NB4 (cell line): ENCODE measurements at regions not wholly inside any gene's neighbourhood (a gene's known extent, or its start where the extent isn't known, plus 50 kb on each side); places are given as distances from the start of the nearest gene placed in this dataset.

Experiments used
- POLR2A ChIP-seq: IDR thresholded peaks from 2 replicates; pipeline ENCODE4 v1.6.1; 2011; ENCODE audit warnings: mild to moderate bottlenecking; ENCODE audit not compliant: insufficient read length; ENCODE audit errors: extremely low read depth
- TF ChIP-seq, protein P1 (sequence below): IDR thresholded peaks from one replicate; pipeline ENCODE4 v1.5.1; 2012; ENCODE audit warnings: low read depth, low read length

GRCh38 chr10:28127881-28128280 lies 129.0 kb upstream of the ODAD2 start:
- TF ChIP-seq, protein P1, sequence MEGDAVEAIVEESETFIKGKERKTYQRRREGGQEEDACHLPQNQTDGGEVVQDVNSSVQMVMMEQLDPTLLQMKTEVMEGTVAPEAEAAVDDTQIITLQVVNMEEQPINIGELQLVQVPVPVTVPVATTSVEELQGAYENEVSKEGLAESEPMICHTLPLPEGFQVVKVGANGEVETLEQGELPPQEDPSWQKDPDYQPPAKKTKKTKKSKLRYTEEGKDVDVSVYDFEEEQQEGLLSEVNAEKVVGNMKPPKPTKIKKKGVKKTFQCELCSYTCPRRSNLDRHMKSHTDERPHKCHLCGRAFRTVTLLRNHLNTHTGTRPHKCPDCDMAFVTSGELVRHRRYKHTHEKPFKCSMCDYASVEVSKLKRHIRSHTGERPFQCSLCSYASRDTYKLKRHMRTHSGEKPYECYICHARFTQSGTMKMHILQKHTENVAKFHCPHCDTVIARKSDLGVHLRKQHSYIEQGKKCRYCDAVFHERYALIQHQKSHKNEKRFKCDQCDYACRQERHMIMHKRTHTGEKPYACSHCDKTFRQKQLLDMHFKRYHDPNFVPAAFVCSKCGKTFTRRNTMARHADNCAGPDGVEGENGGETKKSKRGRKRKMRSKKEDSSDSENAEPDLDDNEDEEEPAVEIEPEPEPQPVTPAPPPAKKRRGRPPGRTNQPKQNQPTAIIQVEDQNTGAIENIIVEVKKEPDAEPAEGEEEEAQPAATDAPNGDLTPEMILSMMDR: no peak
- TF ChIP-seq POLR2A: no peak
